Calu3 (cell line): ENCODE measurements at regions not wholly inside any gene's neighbourhood (a gene's known extent, or its start where the extent isn't known, plus 50 kb on each side); places are given as distances from the start of the nearest gene placed in this dataset.
"Not testable (repeated sequence)": the region's sequence is repeated elsewhere in the genome, so short reads cannot be mapped to it uniquely, and the experiment has no call there.

Experiments used
- BruUV-seq: library from RNA; stranded (reverse); fragments of 400-500 nt; replicated peaks from 2 replicates; lab custom pipeline; 2021; lab: Mats Ljungman, UMichigan
- CTCF ChIA-PET: fragments of 300-600 bp; sonication (Branson Sonifier 250); formaldehyde crosslinking; loops from one replicate; lab custom pipeline; 2022; ENCODE audit warnings: antibody characterized with exemption; lab: Charles Lee
- DNase-seq: peaks from one replicate; pipeline ENCODE4 v3.0.0; 2022
- H3K27ac Mint-ChIP-seq: one replicate; pipeline ENCODE4 v1.8.0; 2022; ENCODE audit warnings: mixed read lengths; ENCODE audit not compliant: unreplicated experiment
- H3K27me3 Mint-ChIP-seq: one replicate; pipeline ENCODE4 v1.8.0; 2022; ENCODE audit warnings: mixed read lengths; ENCODE audit not compliant: unreplicated experiment
- H3K36me3 Mint-ChIP-seq: one replicate; pipeline ENCODE4 v1.8.0; 2022; ENCODE audit warnings: mild to moderate bottlenecking, moderate library complexity, mixed read lengths; ENCODE audit not compliant: insufficient read depth, unreplicated experiment
- H3K4me1 Mint-ChIP-seq: one replicate; pipeline ENCODE4 v1.8.0; 2022; ENCODE audit warnings: mild to moderate bottlenecking, low read depth, mixed read lengths; ENCODE audit not compliant: unreplicated experiment
- H3K4me3 Mint-ChIP-seq: one replicate; pipeline ENCODE4 v1.8.0; 2022; ENCODE audit warnings: mild to moderate bottlenecking, low read depth, moderate library complexity, mixed read lengths; ENCODE audit not compliant: unreplicated experiment
- H3K9me3 Mint-ChIP-seq: one replicate; pipeline ENCODE4 v1.8.0; 2022; ENCODE audit warnings: low read depth, mixed read lengths; ENCODE audit not compliant: unreplicated experiment
- intact Hi-C: fragments of 100-400 bp; cut with micrococcal nuclease; formaldehyde crosslinking; loops from one replicate; pipeline ENCODE4 v1.10.0; 2022; ENCODE audit not compliant: unreplicated experiment

- H3K27me3 Mint-ChIP-seq, DNase-seq, BruUV-seq, H3K4me1 Mint-ChIP-seq, H3K9me3 Mint-ChIP-seq, CTCF ChIA-PET, H3K36me3 Mint-ChIP-seq, intact Hi-C loops, H3K4me3 Mint-ChIP-seq, H3K27ac Mint-ChIP-seq: not testable (repeated sequence)
These were observed 98.3 kb downstream of the NBPF8 start for GRCh38 chr1:120513099-120513498.

GRCh38 chr1:120513531-120513930 is 98.7 kb downstream of the NBPF8 start:
- H3K27ac Mint-ChIP-seq, BruUV-seq, H3K4me3 Mint-ChIP-seq, H3K36me3 Mint-ChIP-seq, DNase-seq, H3K9me3 Mint-ChIP-seq, CTCF ChIA-PET, H3K27me3 Mint-ChIP-seq, intact Hi-C loops, H3K4me1 Mint-ChIP-seq: not testable (repeated sequence)

DNA sequence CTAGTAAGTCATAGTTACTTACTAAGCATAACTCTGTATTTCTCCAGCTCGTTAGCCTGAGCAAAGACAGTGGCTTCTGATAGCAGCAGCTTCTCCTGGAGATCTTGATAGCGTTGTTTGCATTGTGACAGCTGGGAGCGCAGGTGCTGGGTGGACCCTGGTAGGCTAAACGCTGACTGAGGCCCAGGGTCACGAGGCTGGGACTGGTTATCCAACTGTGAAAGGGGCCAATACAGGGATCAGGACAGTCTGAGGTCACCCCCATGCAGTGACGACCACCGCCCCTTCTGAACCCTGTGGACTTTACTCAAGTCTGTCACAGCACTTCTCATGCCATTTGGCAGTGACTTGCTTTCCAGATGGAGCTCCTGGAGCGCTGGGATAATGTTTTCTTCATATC is 104.4 kb downstream of the NBPF8 start:
- H3K4me1 Mint-ChIP-seq, H3K27ac Mint-ChIP-seq, BruUV-seq, CTCF ChIA-PET, H3K4me3 Mint-ChIP-seq, DNase-seq, H3K27me3 Mint-ChIP-seq, H3K9me3 Mint-ChIP-seq, H3K36me3 Mint-ChIP-seq, intact Hi-C loops: not testable (repeated sequence)

- CTCF ChIA-PET, BruUV-seq, DNase-seq, H3K4me3 Mint-ChIP-seq, H3K4me1 Mint-ChIP-seq, H3K27ac Mint-ChIP-seq, intact Hi-C loops, H3K9me3 Mint-ChIP-seq, H3K27me3 Mint-ChIP-seq, H3K36me3 Mint-ChIP-seq: not testable (repeated sequence)
These were observed 109.6 kb downstream of the NBPF8 start for GRCh38 chr1:120524416-120524815.

DNA sequence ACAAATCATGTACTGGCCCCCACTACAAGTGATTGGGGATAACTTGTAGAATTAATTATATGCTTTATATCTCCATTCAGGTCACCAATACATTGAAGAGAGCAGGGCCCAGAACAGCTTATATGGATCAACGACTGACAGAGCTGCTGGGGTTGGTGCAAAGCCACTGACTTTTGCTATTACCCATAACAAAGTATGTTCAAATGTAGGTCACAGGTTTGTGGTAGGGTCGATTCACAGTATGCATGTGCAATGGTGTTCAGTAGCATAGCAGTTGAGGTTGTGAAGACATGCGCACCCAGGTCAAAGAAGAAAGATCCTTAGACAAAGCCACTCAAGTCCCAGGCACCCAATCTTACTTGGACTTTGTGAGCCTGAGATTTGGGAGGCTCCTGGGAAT is 110.6 kb downstream of the NBPF8 start:
- BruUV-seq = not testable (repeated sequence)

DNA sequence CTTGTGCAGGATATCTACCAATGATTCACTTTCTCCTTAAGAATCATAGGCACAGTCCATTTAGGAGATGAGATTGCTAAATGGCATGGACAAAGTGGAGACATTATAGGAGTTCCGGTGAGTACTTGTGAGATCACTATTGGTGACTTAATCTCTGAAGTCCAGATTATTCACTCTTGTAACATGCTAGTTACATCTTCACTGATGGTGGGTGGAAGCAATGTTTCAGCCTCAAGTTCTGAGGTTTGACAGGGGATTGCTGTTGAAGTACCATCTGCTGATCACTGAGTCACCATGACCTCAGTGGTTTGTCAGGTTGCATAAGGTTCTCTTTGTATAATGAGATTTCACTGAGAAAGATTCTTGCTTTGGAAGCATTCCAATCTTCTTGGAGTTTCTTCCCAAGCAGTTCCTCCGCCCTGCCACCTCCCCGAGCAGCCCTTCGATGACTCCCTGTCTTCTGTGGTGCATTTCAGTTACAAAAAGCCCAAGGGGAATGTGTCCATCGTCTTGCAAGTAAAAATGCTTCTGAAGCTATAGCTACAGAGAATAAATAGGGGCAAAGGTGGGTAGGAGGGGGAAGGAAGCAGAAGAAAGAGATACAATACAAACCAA is 114.7 kb downstream of the NBPF8 start:
- BruUV-seq, H3K36me3 Mint-ChIP-seq, H3K27me3 Mint-ChIP-seq, DNase-seq, intact Hi-C loops, H3K4me1 Mint-ChIP-seq, CTCF ChIA-PET, H3K4me3 Mint-ChIP-seq, H3K27ac Mint-ChIP-seq, H3K9me3 Mint-ChIP-seq: not testable (repeated sequence)

More for the DNA sequence above, 110.6 kb downstream of the NBPF8 start:
- H3K4me1 Mint-ChIP-seq, H3K9me3 Mint-ChIP-seq, H3K27ac Mint-ChIP-seq, CTCF ChIA-PET, H3K27me3 Mint-ChIP-seq, H3K36me3 Mint-ChIP-seq, intact Hi-C loops, H3K4me3 Mint-ChIP-seq, DNase-seq: not testable (repeated sequence)

- H3K36me3 Mint-ChIP-seq, H3K27me3 Mint-ChIP-seq, H3K4me1 Mint-ChIP-seq, H3K27ac Mint-ChIP-seq, DNase-seq, BruUV-seq, H3K4me3 Mint-ChIP-seq, intact Hi-C loops, H3K9me3 Mint-ChIP-seq, CTCF ChIA-PET: not testable (repeated sequence)
These were observed 116.6 kb downstream of the NBPF8 start for GRCh38 chr1:120531455-120531854.

DNA sequence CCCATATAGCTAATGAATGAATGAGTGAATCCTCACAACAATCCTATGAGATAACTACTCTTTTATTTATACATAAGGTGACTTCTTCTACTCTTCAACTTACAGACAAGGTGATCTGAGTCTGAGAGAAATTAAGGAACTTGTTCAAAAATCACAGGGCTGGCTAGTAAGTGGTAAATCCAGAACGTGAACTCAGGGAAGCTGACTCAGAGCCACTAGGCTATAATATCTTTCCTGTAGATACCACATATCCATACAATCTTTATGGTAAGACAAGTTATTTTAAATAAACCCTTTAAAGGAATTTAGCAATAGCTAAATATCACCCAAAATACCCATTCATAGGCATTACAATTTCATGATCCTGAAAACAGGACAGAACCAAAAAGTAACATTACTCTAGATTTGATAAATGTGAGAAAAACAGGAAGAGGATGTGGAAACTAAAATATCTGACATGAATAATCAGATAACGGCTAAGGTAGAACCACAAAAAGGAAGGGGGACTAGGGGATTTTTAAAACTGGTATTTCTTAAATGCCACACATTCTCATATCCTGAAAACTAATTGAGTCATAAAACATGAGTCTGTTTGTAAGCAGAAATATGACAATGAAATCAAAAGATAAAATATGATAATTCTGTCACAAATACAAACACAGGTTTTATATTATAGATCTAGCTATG is 119.7 kb downstream of the NBPF8 start:
- not testable (repeated sequence) for BruUV-seq

DNA sequence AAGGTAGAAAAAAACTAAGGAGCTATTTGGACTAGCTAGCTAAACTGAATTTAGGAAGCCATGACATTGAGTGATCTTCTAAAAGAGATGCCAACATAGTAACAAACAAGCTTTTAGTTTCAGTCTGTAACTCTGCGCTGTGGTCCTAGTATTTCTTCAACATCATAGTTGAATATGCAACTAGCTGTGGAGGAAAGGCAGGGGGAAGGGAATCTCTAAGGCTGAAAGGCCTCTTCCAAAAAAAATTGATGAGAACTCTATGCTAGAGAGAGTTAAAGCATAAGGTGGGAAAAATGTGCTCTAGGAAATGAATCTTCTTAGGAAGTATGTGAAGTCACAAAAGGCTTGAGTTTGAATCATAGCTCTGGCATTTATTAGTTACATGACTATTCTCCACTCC is 120.2 kb downstream of the NBPF8 start:
- H3K36me3 Mint-ChIP-seq, H3K4me1 Mint-ChIP-seq, DNase-seq, H3K9me3 Mint-ChIP-seq, H3K27ac Mint-ChIP-seq, CTCF ChIA-PET, H3K4me3 Mint-ChIP-seq, intact Hi-C loops, H3K27me3 Mint-ChIP-seq, BruUV-seq: not testable (repeated sequence)

More for the DNA sequence above, 119.7 kb downstream of the NBPF8 start:
- H3K27me3 Mint-ChIP-seq, CTCF ChIA-PET, intact Hi-C loops, H3K27ac Mint-ChIP-seq, H3K4me3 Mint-ChIP-seq, DNase-seq, H3K4me1 Mint-ChIP-seq, H3K36me3 Mint-ChIP-seq, H3K9me3 Mint-ChIP-seq: not testable (repeated sequence)

- DNase-seq, H3K27me3 Mint-ChIP-seq, H3K4me3 Mint-ChIP-seq, BruUV-seq, H3K36me3 Mint-ChIP-seq, H3K4me1 Mint-ChIP-seq, H3K9me3 Mint-ChIP-seq, intact Hi-C loops, H3K27ac Mint-ChIP-seq, CTCF ChIA-PET: not testable (repeated sequence)
These were observed 126.6 kb downstream of the NBPF8 start for GRCh38 chr1:120541394-120541793.
